ENCODE measurements at regions not wholly inside any gene's neighbourhood (a gene's known extent, or its start where the extent isn't known, plus 50 kb on each side); places are given as distances from the start of the nearest gene placed in this dataset.
"Not testable (repeated sequence)": the region's sequence is repeated elsewhere in the genome, so short reads cannot be mapped to it uniquely, and the experiment has no call there.

DNA sequence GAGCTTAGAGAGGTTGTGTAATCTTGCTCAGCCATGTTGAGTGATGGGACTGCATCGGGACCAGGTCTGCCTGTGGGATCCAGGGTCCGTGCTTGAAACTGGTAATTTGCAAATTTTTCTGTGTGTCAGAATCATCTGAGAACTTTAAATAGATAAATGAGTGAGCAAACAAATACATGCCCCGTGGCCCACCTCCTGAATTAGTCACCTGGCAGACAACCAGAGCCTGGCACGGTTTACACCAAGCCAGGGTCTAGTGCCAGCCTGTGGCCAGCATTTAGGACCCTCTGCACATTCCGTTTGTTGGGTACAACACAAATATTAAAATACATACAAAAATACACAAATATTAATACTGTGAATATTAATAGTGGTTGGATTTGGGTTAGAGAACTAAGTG lies 90.6 kb upstream of the STOX2 start:
- Histone ChIP-seq H3K27me3 (no peaks in the 10 kb centered on the region), H3K4me3 (no peak overlapping the region), H3K4me1 (no peaks in the 10 kb centered on the region), H3K27ac (no peak overlapping the region), H3K36me3 (no peaks in the 10 kb centered on the region), H3K9me3 (peaks cover 0 to 4% (median 0%) of the 10 kb centered on the region in 11 donors)
- intact Hi-C loops (cut with DNase I): no loop called here
- TF ChIP-seq, protein P1, sequence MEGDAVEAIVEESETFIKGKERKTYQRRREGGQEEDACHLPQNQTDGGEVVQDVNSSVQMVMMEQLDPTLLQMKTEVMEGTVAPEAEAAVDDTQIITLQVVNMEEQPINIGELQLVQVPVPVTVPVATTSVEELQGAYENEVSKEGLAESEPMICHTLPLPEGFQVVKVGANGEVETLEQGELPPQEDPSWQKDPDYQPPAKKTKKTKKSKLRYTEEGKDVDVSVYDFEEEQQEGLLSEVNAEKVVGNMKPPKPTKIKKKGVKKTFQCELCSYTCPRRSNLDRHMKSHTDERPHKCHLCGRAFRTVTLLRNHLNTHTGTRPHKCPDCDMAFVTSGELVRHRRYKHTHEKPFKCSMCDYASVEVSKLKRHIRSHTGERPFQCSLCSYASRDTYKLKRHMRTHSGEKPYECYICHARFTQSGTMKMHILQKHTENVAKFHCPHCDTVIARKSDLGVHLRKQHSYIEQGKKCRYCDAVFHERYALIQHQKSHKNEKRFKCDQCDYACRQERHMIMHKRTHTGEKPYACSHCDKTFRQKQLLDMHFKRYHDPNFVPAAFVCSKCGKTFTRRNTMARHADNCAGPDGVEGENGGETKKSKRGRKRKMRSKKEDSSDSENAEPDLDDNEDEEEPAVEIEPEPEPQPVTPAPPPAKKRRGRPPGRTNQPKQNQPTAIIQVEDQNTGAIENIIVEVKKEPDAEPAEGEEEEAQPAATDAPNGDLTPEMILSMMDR (IDR thresholded peaks at IDR 0.05): no peak
- 90% methylated on average over 5 of the region's 5 CpGs for WGBS, 2 donors
- ATAC-seq (no peak), DNase-seq (no peak)

DNA sequence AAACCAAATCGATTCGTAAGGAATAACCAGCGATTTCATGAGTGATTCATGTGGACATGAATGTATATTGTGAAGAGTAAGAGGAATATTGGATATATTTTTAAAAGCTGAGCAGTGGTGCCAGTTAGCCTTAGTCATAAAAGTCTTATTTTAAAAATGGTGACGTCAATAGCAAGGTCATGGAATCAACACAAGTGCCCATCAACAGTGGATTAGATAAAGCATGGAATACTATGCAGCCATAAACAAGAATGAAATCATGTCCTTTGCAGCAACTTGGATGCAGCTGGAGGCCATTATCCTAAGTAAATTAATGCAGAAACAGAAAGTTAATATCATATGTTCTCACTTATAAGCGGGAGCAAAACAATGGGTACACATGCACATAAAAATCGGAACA lies 89.0 kb upstream of the STOX2 start:
- WGBS, 2 donors: 92 to 94% methylated on average over 6 of the region's 6 CpGs
- Histone ChIP-seq H3K4me3 (no peak overlapping the region), H3K4me1 (no peaks in the 10 kb centered on the region), H3K27ac (no peak overlapping the region), H3K9me3 (peaks cover 0 to 4% (median 0%) of the 10 kb centered on the region in 11 donors), H3K36me3 (no peaks in the 10 kb centered on the region), H3K27me3 (no peaks in the 10 kb centered on the region)
- DNase-seq: no peak
- TF ChIP-seq, protein P1 (IDR thresholded peaks at IDR 0.05): no peak
- intact Hi-C loops (cut with DNase I): no loop called here
- ATAC-seq: no peak

DNA sequence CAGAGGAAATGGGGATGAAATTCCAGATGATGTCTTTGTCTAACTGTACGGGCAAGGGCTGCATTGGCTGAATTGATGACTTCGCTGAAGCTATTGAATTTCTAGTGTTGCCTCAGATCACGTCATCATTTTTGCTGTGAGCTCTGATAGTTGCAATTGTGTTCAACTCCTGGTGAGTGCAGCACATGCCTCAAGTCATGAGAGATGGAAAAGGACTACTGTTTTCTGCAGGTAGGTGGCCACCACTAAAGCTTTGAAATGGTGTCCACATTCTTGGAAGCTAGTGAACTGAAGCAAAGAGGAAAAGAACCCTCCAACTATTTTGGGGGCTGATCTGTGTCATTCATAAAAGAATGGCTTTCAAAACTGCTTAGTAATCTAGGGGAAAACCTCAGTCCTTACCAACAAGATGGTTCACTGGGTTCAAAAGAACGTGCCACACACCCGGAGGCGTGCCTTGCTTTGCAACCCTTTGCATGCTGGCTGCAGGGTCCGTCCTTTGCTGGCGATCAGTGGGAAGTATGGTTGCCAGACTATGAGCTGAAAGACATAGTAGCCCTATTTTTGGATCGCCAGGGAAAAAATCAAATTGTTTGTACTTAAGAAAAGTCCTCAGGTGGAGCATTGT lies 88.1 kb upstream of the STOX2 start:
- WGBS, 2 donors: 87 to 91% methylated on average over 9 of the region's 9 CpGs
- intact Hi-C loops (cut with DNase I): no loop called here
- H3K36me3 ChIP-seq: no peaks in the 10 kb centered on the region
- H3K27ac ChIP-seq: no peak overlapping the region
- H3K4me1 ChIP-seq: no peaks in the 10 kb centered on the region
- peaks cover 0 to 4% (median 0%) of the 10 kb centered on the region in 11 donors for H3K9me3 ChIP-seq
- H3K27me3 ChIP-seq: no peaks in the 10 kb centered on the region
- no peak for DNase-seq
- ATAC-seq: no peak
- TF ChIP-seq, protein P1 (IDR thresholded peaks at IDR 0.05): no peak
- no peak overlapping the region for H3K4me3 ChIP-seq

DNA sequence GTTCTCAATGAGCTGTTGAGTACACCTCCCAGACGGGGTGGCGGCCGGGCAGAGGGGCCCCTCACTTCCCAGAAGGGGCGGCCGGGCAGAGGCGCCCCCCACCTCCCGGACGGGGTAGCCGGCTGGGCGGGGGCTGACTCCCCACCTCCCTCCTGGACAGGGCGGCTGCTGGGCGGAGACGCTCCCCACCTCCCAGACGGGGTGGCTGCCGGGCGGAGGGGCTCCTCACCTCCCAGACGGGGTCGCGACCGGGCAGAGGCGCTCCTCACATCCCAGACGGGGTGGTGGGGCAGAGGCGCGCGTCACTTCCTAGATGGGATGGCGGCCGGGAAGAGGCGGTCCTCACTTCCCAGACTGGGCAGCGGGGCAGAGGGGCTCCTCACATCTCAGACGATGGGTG lies 86.5 kb upstream of the STOX2 start:
- H3K4me1 ChIP-seq; intact Hi-C loops (cut with DNase I); DNase-seq; H3K27me3 ChIP-seq; H3K4me3 ChIP-seq; H3K36me3 ChIP-seq; H3K9me3 ChIP-seq; H3K27ac ChIP-seq; ATAC-seq: not testable (repeated sequence)
- WGBS, 2 donors: 96% methylated on average over 30 of the region's 30 CpGs

DNA sequence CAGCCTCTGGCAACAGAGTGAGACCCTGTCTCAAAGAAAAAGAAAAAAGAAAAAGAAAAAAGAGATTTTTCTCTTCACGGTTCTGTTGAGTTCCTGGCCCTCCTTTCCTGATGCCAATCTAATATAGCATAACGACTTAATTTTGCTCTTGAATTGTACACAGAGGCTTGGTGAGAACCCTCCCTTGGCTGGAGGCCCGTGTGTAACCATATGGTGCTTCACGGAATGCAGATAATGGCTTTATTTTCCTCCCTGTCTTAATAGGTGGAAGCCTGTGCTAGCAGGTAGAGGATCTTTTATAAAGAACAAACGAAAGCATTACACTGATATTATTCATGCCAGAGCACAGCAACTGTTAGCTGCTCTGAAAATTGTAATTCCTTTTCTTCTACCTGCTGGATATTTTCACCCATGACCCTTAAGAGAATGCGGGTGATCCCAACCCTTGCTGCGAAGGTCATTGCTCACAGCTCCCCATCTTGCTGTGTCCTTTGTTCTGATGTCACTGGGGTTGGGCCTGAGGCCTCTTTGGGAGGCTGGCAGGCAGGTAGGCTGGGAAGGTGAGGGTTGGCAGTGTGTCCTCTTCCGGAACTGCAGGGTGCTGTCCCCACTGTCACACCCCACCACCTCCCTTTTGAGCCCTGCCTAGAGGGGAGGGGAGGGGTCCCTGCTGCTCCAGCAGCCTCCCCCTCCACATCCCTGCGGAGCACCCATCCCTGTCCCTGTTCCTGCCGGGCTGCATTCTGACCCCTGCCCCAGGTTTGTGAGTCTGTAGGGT lies 83.8 kb upstream of the STOX2 start:
- DNase-seq (no peak), ATAC-seq (no peak)

More for the DNA sequence above, 83.8 kb upstream of the STOX2 start:
- TF ChIP-seq, protein P1 (IDR thresholded peaks at IDR 0.05): no peak
- Histone ChIP-seq H3K4me3 (no peak overlapping the region), H3K27me3 (no peaks in the 10 kb centered on the region), H3K27ac (no peak overlapping the region), H3K36me3 (no peaks in the 10 kb centered on the region), H3K4me1 (peaks cover 0 to 6% (median 0%) of the 10 kb centered on the region in 9 donors), H3K9me3 (no peaks in the 10 kb centered on the region)
- 78 to 80% methylated on average over 10 of the region's 10 CpGs for WGBS, 2 donors
- intact Hi-C loops (cut with DNase I): no loop called here

Measured in heart right ventricle (tissue), 16 donors.